Upper lobe of left lung (tissue), 4 donors: ENCODE measurements at regions not wholly inside any gene's neighbourhood (a gene's known extent, or its start where the extent isn't known, plus 50 kb on each side); places are given as distances from the start of the nearest gene placed in this dataset.

Experiments used
- POLR2A ChIP-seq, 4 donors: fragments of 450-650 bp; IDR thresholded peaks; one replicate each; pipeline ENCODE4 v1.5.1; 2016 to 2017; ENCODE audit warnings: antibody characterized with exemption in 4 of 4, mild to moderate bottlenecking in 2 of 4
- TF ChIP-seq, protein P1 (sequence below), 6 experiments: fragments of 450-650 bp in 4 of 6; fragments of 200-600 bp in 2 of 6; sonication (generic) in 2 of 6; IDR thresholded peaks; one replicate each; pipeline ENCODE4 v1.5.1; 2016 to 2019; ENCODE audit warnings: antibody characterized with exemption in 6 of 6

DNA sequence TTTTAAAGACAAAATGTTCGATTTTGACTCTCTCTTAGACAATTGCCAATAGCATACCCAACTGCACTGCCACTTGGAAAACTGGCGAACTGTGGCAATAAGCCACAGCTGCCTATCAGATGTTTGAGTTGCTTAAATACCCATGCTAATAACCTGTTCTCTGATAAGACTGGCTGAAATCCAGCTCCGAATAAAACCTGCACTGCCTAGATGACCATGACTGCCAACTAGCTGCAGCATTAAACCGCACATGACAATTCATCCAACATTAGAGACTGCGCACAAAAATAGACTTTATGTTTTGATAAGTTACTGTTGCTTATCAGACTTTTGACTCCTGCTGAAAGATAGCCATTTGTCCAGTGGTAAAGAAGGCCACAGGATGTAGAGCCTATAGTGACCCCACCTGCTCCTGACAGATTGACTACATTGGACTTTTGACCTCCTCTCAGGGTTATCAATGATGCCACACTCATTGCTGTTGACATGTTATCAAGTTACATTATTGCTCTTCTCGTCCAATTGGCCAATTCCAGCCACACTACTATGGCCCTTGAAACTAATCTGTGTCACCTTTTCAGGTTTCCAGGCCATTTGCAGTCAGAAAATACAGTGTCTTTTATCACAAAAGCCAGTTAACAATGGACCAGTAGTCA lies 299.0 kb downstream of the HGF start:
- TF ChIP-seq POLR2A (IDR thresholded peaks at IDR 0.05), result no peak
- TF ChIP-seq, protein P1, sequence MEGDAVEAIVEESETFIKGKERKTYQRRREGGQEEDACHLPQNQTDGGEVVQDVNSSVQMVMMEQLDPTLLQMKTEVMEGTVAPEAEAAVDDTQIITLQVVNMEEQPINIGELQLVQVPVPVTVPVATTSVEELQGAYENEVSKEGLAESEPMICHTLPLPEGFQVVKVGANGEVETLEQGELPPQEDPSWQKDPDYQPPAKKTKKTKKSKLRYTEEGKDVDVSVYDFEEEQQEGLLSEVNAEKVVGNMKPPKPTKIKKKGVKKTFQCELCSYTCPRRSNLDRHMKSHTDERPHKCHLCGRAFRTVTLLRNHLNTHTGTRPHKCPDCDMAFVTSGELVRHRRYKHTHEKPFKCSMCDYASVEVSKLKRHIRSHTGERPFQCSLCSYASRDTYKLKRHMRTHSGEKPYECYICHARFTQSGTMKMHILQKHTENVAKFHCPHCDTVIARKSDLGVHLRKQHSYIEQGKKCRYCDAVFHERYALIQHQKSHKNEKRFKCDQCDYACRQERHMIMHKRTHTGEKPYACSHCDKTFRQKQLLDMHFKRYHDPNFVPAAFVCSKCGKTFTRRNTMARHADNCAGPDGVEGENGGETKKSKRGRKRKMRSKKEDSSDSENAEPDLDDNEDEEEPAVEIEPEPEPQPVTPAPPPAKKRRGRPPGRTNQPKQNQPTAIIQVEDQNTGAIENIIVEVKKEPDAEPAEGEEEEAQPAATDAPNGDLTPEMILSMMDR (IDR thresholded peaks at IDR 0.05), result no peak
